ENCODE measurements at regions not wholly inside any gene's neighbourhood (a gene's known extent, or its start where the extent isn't known, plus 50 kb on each side); places are given as distances from the start of the nearest gene placed in this dataset.

DNA sequence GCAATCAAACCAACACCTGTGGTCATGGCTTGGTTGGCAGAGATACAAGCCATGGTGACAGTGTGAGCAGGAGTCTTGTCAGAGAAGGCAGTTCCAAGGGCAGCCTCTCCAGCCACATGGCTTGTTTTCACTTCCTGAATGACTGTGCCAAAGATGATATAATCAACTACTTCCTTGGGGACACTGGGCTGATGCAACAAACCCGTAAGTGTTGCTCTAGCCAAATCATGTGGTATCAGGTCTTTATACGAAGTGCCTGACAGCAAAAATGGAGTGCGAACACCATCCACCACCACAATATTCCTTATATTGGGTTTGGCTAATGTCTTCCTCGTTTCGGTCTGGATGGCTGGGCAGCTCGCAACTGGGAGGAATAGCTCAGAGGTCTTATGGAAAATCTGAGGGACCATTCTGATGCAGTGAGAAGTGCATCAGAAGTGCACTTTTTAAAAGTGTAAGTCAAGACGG is 922.0 kb downstream of the NLGN4X start (continued):
- TF ChIP-seq ZNF175 (CRISPR knock-in tag; IDR thresholded peaks at IDR 0.05; ENCODE audit: low read depth) (peak; percentile 98), PTRF (tag; IDR thresholded peaks at IDR 0.05) (no peak), BRD4 (IDR thresholded peaks at IDR 0.05) (no peak), FOSL1 (tag; conservative IDR thresholded peaks at IDR 0.05) (peak; percentile 49; the same call in 1 of the 2 replicates), ZNF583 (CRISPR knock-in tag; IDR thresholded peaks at IDR 0.05) (0 out of 2 replicates have a peak, but pooled peaks have one; percentile 5), MECOM (CRISPR knock-in tag; IDR thresholded peaks at IDR 0.05) (no peak), ZNF76 (CRISPR knock-in tag; IDR thresholded peaks at IDR 0.05; ENCODE audit: borderline replicate concordance) (peak; percentile 50; the same call in 1 of the 2 replicates), CXXC5 (CRISPR knock-in tag; IDR thresholded peaks at IDR 0.05) (peak; percentile 29), NR1H2 (CRISPR knock-in tag; IDR thresholded peaks at IDR 0.05) (no peak), ZSCAN32 (CRISPR knock-in tag; IDR thresholded peaks at IDR 0.05) (peak; percentile 80), ZNF766 (CRISPR knock-in tag; conservative IDR thresholded peaks at IDR 0.05) (peak; percentile 84), DIDO1 (tag; IDR thresholded peaks at IDR 0.05; ENCODE audit: low read depth) (no peak), THAP7 (CRISPR knock-in tag; IDR thresholded peaks at IDR 0.05) (no peak), ERF (CRISPR knock-in tag; IDR thresholded peaks at IDR 0.05) (0 out of 2 replicates have a peak, but pooled peaks have one; percentile 49), ZNF436 (CRISPR knock-in tag; IDR thresholded peaks at IDR 0.05) (no peak), NONO (IDR thresholded peaks at IDR 0.05; ENCODE audit: low read depth in 2 of 2, low read length in 1 of 2) (no peak), E2F4 (CRISPR knock-in tag; IDR thresholded peaks at IDR 0.05; ENCODE audit: low read depth) (no peak), NCOA6 (IDR thresholded peaks at IDR 0.05) (no peak), CREBBP (IDR thresholded peaks at IDR 0.05; ENCODE audit: low read depth, low read length) (no peak), CEBPB (tag; IDR thresholded peaks at IDR 0.05) (no peak), CHD1 (IDR thresholded peaks at IDR 0.05; ENCODE audit: low read length) (no peak), SMAD2 (IDR thresholded peaks at IDR 0.05; ENCODE audit: low read depth, low read length) (no peak), ARID1B (IDR thresholded peaks at IDR 0.05) (no peak)
- TF ChIP-seq, protein P1, sequence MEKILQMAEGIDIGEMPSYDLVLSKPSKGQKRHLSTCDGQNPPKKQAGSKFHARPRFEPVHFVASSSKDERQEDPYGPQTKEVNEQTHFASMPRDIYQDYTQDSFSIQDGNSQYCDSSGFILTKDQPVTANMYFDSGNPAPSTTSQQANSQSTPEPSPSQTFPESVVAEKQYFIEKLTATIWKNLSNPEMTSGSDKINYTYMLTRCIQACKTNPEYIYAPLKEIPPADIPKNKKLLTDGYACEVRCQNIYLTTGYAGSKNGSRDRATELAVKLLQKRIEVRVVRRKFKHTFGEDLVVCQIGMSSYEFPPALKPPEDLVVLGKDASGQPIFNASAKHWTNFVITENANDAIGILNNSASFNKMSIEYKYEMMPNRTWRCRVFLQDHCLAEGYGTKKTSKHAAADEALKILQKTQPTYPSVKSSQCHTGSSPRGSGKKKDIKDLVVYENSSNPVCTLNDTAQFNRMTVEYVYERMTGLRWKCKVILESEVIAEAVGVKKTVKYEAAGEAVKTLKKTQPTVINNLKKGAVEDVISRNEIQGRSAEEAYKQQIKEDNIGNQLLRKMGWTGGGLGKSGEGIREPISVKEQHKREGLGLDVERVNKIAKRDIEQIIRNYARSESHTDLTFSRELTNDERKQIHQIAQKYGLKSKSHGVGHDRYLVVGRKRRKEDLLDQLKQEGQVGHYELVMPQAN (IDR thresholded peaks at IDR 0.05; ENCODE audit: borderline replicate concordance): no peak
- TF ChIP-seq, protein P2, sequence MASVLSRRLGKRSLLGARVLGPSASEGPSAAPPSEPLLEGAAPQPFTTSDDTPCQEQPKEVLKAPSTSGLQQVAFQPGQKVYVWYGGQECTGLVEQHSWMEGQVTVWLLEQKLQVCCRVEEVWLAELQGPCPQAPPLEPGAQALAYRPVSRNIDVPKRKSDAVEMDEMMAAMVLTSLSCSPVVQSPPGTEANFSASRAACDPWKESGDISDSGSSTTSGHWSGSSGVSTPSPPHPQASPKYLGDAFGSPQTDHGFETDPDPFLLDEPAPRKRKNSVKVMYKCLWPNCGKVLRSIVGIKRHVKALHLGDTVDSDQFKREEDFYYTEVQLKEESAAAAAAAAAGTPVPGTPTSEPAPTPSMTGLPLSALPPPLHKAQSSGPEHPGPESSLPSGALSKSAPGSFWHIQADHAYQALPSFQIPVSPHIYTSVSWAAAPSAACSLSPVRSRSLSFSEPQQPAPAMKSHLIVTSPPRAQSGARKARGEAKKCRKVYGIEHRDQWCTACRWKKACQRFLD (CRISPR knock-in tag; IDR thresholded peaks at IDR 0.05): peak; percentile 84; the same call in 1 of the 2 replicates
- TF ChIP-seq, protein P3, sequence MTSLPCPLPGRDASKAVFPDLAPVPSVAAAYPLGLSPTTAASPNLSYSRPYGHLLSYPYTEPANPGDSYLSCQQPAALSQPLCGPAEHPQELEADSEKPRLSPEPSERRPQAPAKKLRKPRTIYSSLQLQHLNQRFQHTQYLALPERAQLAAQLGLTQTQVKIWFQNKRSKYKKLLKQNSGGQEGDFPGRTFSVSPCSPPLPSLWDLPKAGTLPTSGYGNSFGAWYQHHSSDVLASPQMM (CRISPR knock-in tag; IDR thresholded peaks at IDR 0.05): no peak
